K562 (cell line): ENCODE measurements at regions not wholly inside any gene's neighbourhood (a gene's known extent, or its start where the extent isn't known, plus 50 kb on each side); places are given as distances from the start of the nearest gene placed in this dataset.

Experiments
- ATAC-seq: fragments of 200-7000 bp; cut with Tn5 transposase; 3 replicates; pipeline ENCODE4 v1.9.1; 2020; ENCODE audit warnings: moderate library complexity
- BruUV-seq: library from RNA; stranded (reverse); fragments of 400-500 nt; replicated peaks from 2 replicates; lab custom pipeline; 2021; lab: Mats Ljungman, UMichigan
- CTCF ChIA-PET: fragments of 300-600 bp; formaldehyde crosslinking; extraction: SDS; loops from one replicate; lab custom pipeline; 2021; ENCODE audit warnings: low intra/inter-chr PET ratio; lab: Yijun Ruan, JAX
- POLR2A ChIA-PET: fragments of 300-600, 350-650 bp; sonication (Branson Sonifier 250); formaldehyde crosslinking; extraction: SDS; loops from one replicate; lab custom pipeline; 2021; ENCODE audit warnings: antibody characterized with exemption, inconsistent platforms; lab: Yijun Ruan, JAX
- DNase-seq, 4 experiments: peaks; one replicate each; pipeline versions ENCODE4 v3.0.0 to v3.0.0-alpha.2; 2011 to 2018; ENCODE audit warnings: low spot score in 3 of 4, mixed read lengths in 3 of 4; ENCODE audit errors: extremely low read depth in 1 of 4
- FAIRE-seq: peaks from 2 replicates; lab custom pipeline; 2011; peaks lifted over from hg19 to GRCh38; lab: Jason Lieb, UNC
- H2AFZ ChIP-seq: 2 replicates; pipeline ENCODE4 v1.6.0; 2011; ENCODE audit warnings: low read depth, low read length, control low read depth, inconsistent platforms
- H3K27ac ChIP-seq: fragments of 200-600 bp; 3 replicates; pipeline ENCODE4 v1.8.0; 2011; ENCODE audit warnings: low read depth, mild to moderate bottlenecking, control low read depth, inconsistent platforms, low read length, moderate library complexity, mixed read lengths; ENCODE audit errors: extremely low read depth
- H3K27me3 ChIP-seq, 2 experiments: fragments of 300-600 bp in 1 of 2; 2 replicates in 1 of 2; 3 replicates in 1 of 2; pipeline versions ENCODE4 v1.6.0 to v1.8.0; 2011; ENCODE audit warnings: inconsistent platforms in 2 of 2, low read length in 2 of 2, mild to moderate bottlenecking in 1 of 2, mixed read lengths in 1 of 2, moderate library complexity in 1 of 2; ENCODE audit not compliant: control insufficient read depth in 2 of 2, insufficient read depth in 2 of 2
- H3K36me3 ChIP-seq: fragments of 300-600 bp; 3 replicates; pipeline ENCODE4 v1.8.0; 2011; ENCODE audit warnings: mild to moderate bottlenecking, low read length, inconsistent platforms; ENCODE audit not compliant: control insufficient read depth, insufficient read depth
- H3K4me1 ChIP-seq, 2 experiments: fragments of 200-600 bp in 1 of 2; replicated peaks in 1 of 2; 2 replicates in 1 of 2; 3 replicates in 1 of 2; pipeline versions ENCODE4 v1.5.1 to v1.8.0; 2011; ENCODE audit warnings: inconsistent platforms in 2 of 2, low read length in 2 of 2, mild to moderate bottlenecking in 1 of 2, mixed read lengths in 1 of 2, moderate library complexity in 1 of 2; ENCODE audit not compliant: control insufficient read depth in 2 of 2, insufficient read depth in 2 of 2
- H3K4me2 ChIP-seq: 2 replicates; pipeline ENCODE4 v1.6.1; 2011; ENCODE audit warnings: low read length, control low read depth, inconsistent platforms, mixed read lengths; ENCODE audit not compliant: insufficient read depth
- H3K4me3 ChIP-seq: fragments of 200-600 bp; sonication (generic), shearing (Covaris generic); 2 replicates; pipeline ENCODE4 v1.5.1; 2016; ENCODE audit warnings: control low read depth, inconsistent platforms
- H3K79me2 ChIP-seq: fragments of 200-600 bp; 3 replicates; pipeline ENCODE4 v1.8.0; 2011; ENCODE audit warnings: low read length, inconsistent platforms; ENCODE audit not compliant: control insufficient read depth, insufficient read depth
- H3K9ac ChIP-seq, 2 experiments: 2 replicates each; pipeline versions ENCODE4 v1.6.0 to v1.6.1; 2011; ENCODE audit warnings: low read depth in 2 of 2, low read length in 2 of 2, control low read depth in 1 of 2, inconsistent platforms in 1 of 2, mild to moderate bottlenecking in 1 of 2, mixed read lengths in 1 of 2; ENCODE audit not compliant: insufficient read depth in 1 of 2
- H3K9me1 ChIP-seq: one replicate; pipeline ENCODE4 v1.6.0; 2011; ENCODE audit warnings: inconsistent platforms, mild to moderate bottlenecking, low read length, moderate library complexity; ENCODE audit not compliant: control insufficient read depth, insufficient read depth
- H3K9me3 ChIP-seq: replicated peaks from 2 replicates; pipeline ENCODE4 v1.5.1; 2011; ENCODE audit warnings: low read depth, low read length, inconsistent platforms; ENCODE audit not compliant: control insufficient read depth, insufficient read depth
- H4K20me1 ChIP-seq: replicated peaks from 2 replicates; pipeline ENCODE4 v1.6.1; 2011; ENCODE audit warnings: low read length, inconsistent platforms, mixed read lengths; ENCODE audit not compliant: control insufficient read depth, insufficient read depth
- CGGBP1 ChIP-seq: fragments of 250-450 bp; sonication (Bioruptor Pico); IDR thresholded peaks from 2 replicates; pipeline ENCODE4 v1.9.0; 2021; ENCODE audit warnings: mild to moderate bottlenecking
- E2F3 ChIP-seq: fragments of 250-450 bp; sonication (Bioruptor Pico); IDR thresholded peaks from 2 replicates; pipeline ENCODE4 v1.4.0; 2020; ENCODE audit warnings: mild to moderate bottlenecking
- EHMT2 ChIP-seq: fragments of 450-650 bp; IDR thresholded peaks from 2 replicates; pipeline ENCODE4 v1.6.1; 2018; ENCODE audit warnings: antibody characterized with exemption
- HNRNPLL ChIP-seq: fragments of 200-400 bp; formaldehyde crosslinking; IDR thresholded peaks from 2 replicates; pipeline ENCODE4 v1.6.1; 2017; ENCODE audit warnings: low read length, low read depth, mild to moderate bottlenecking; ENCODE audit not compliant: poor library complexity, severe bottlenecking
- NR2C1 ChIP-seq, 2 experiments: fragments of 450-650 bp; IDR thresholded peaks; 2 replicates each; pipeline ENCODE4 v1.6.1; 2017; ENCODE audit warnings: mild to moderate bottlenecking in 2 of 2, antibody characterized with exemption in 1 of 2, inconsistent platforms in 1 of 2, missing compliant biosample characterization in 1 of 2, missing genetic modification characterization in 1 of 2
- RERE ChIP-seq: sonication (generic); formaldehyde crosslinking; IDR thresholded peaks from 2 replicates; pipeline ENCODE4 v1.8.0; 2023; ENCODE audit warnings: missing genetic modification reagents, mild to moderate bottlenecking, borderline replicate concordance
- SP2 ChIP-seq: IDR thresholded peaks from 2 replicates; pipeline ENCODE4 v1.6.1; 2011; ENCODE audit warnings: mild to moderate bottlenecking, low read depth, low read length, moderate library complexity; ENCODE audit not compliant: poor library complexity, severe bottlenecking; ENCODE audit errors: extremely low read depth
- ZBTB8A ChIP-seq: fragments of 450-650 bp; IDR thresholded peaks from 2 replicates; pipeline ENCODE4 v1.6.1; 2018; ENCODE audit warnings: mild to moderate bottlenecking, moderate library complexity; ENCODE audit not compliant: partially characterized antibody
- ZNF507 ChIP-seq: conservative IDR thresholded peaks from 2 replicates; pipeline ENCODE4 v1.6.1; 2017; ENCODE audit warnings: missing genetic modification characterization, missing compliant biosample characterization
- WGBS: fragments of 100-300 bp; shearing (Covaris generic); methylation state at CpG from one replicate; pipeline ENCODE4 v1.1.6; 2016; ENCODE audit warnings: low coverage, mixed read lengths; ENCODE audit not compliant: insufficient coverage; ENCODE audit errors: missing lambda C conversion rate; 5-methylcytosine and 5-hydroxymethylcytosine counted together
- in situ Hi-C: fragments of 300-500 bp; cut with MboI; formaldehyde crosslinking; loops from 4 replicates; pipeline ENCODE4 v1.15.0; 2018; ENCODE audit warnings: inconsistent platforms, mixed read lengths
- intact Hi-C: fragments of 100-400 bp; cut with micrococcal nuclease; formaldehyde crosslinking; loops from 2 replicates; pipeline ENCODE4 v1.14.2; 2022

- no peak for ATAC-seq
- in situ Hi-C loops (no loop called here), intact Hi-C loops (no loop called here)
- no peak overlapping the region for H2AFZ ChIP-seq
- no peak for FAIRE-seq
- ChIA-PET CTCF (interaction anchor here (0.6 kb wide), 1 partner anchor 187 kb away, joined by 3 read pairs; no protein-coding TSS in a partner anchor), POLR2A (interaction anchor here (0.6 to 1.1 kb wide), 3 partner anchors 8 to 40 kb away, joined by 3 to 4 read pairs (median 3); no protein-coding TSS in a partner anchor)
- no peaks in the 10 kb centered on the region for H3K9me1 ChIP-seq
- peaks cover 31 to 59% of the 10 kb centered on the region in 2 experiments for H3K27me3 ChIP-seq
- no peak overlapping the region for H3K9ac ChIP-seq
- TF ChIP-seq SP2 (no peak), HNRNPLL (no peak), RERE (CRISPR knock-in tag) (no peak), ZBTB8A (no peak), E2F3 (CRISPR knock-in tag) (no peak), CGGBP1 (CRISPR knock-in tag) (no peak), ZNF507 (tag) (no peak), EHMT2 (no peak), NR2C1 (IDR thresholded peaks at IDR 0.05) (no peak), NR2C1 (tag; IDR thresholded peaks at IDR 0.05) (no peak)
- H3K36me3 ChIP-seq: no peaks in the 10 kb centered on the region
- no peaks in the 10 kb centered on the region for H3K79me2 ChIP-seq
- no peak overlapping the region for H3K4me2 ChIP-seq
- H4K20me1 ChIP-seq: peaks cover 6% of the 10 kb centered on the region; the same call in 1 of the 2 replicates
- 0% methylated on average over 5 of the region's 5 CpGs for WGBS
- H3K9me3 ChIP-seq: no peaks in the 10 kb centered on the region
- no TSS peak for BruUV-seq
- H3K4me1 ChIP-seq: peaks cover 0 to 26% of the 10 kb centered on the region in 2 experiments; a peak in 2 of 5 replicates
- H3K27ac ChIP-seq: no peak overlapping the region
- no peak for DNase-seq
- H3K4me3 ChIP-seq: no peak overlapping the region
These were observed 92.1 kb downstream of the FOXL3 start for GRCh38 chr7:382043-382400.
